RCC 7860 (cell line): ENCODE measurements at regions not wholly inside any gene's neighbourhood (a gene's known extent, or its start where the extent isn't known, plus 50 kb on each side); places are given as distances from the start of the nearest gene placed in this dataset.
"Not testable (repeated sequence)": the region's sequence is repeated elsewhere in the genome, so short reads cannot be mapped to it uniquely, and the experiment has no call there.

ENCODE experiments used
- DNase-seq: peaks from one replicate; pipeline ENCODE4 v3.0.0-alpha.2; 2015; ENCODE audit warnings: low spot score
- FAIRE-seq: peaks from 2 replicates; lab custom pipeline; 2012; peaks lifted over from hg19 to GRCh38; lab: Jason Lieb, UNC

- no peak for FAIRE-seq
These were observed 975.5 kb downstream of the OLFM4 start for GRCh38 chr13:54004026-54004699.

GRCh38 chr13:54016542-54016941 lies 987.9 kb downstream of the OLFM4 start:
- no peak for DNase-seq
- FAIRE-seq, result no peak

More at GRCh38 chr13:54004026-54004699, 975.5 kb downstream of the OLFM4 start:
- DNase-seq, result no peak

- FAIRE-seq (no peak), DNase-seq (no peak)
These were observed 989.9 kb downstream of the OLFM4 start for GRCh38 chr13:54018485-54018884.

- DNase-seq (peak; percentile 96), FAIRE-seq (peak; percentile 96)
These were observed 1000.6 kb downstream of the OLFM4 start for GRCh38 chr13:54029226-54029625.

- no peak for FAIRE-seq
- DNase-seq, result no peak
These were observed 1001.1 kb downstream of the OLFM4 start for GRCh38 chr13:54029720-54030119.

- FAIRE-seq (no peak), DNase-seq (no peak)
These were observed 1004.8 kb downstream of the OLFM4 start for GRCh38 chr13:54033323-54033861.

GRCh38 chr13:54034047-54034446 lies 1005.4 kb downstream of the OLFM4 start:
- DNase-seq (no peak), FAIRE-seq (no peak)

- FAIRE-seq, DNase-seq: not testable (repeated sequence)
These were observed 1028.8 kb downstream of the OLFM4 start for GRCh38 chr13:54057416-54057815.

GRCh38 chr13:54069958-54070357 lies 1041.3 kb downstream of the OLFM4 start:
- DNase-seq, FAIRE-seq: not testable (repeated sequence)

GRCh38 chr13:54077569-54077968 lies 1049.0 kb downstream of the OLFM4 start:
- FAIRE-seq, result no peak

GRCh38 chr13:54078271-54078870 lies 1049.8 kb downstream of the OLFM4 start:
- FAIRE-seq, result no peak
- DNase-seq, result no peak

More at GRCh38 chr13:54077569-54077968, 1049.0 kb downstream of the OLFM4 start:
- no peak for DNase-seq

- not testable (repeated sequence) for FAIRE-seq
These were observed 1053.7 kb downstream of the OLFM4 start for GRCh38 chr13:54082309-54082708.

GRCh38 chr13:54091884-54092283 lies 1063.3 kb downstream of the OLFM4 start:
- DNase-seq, result no peak
- no peak for FAIRE-seq

More at GRCh38 chr13:54082309-54082708, 1053.7 kb downstream of the OLFM4 start:
- not testable (repeated sequence) for DNase-seq

GRCh38 chr13:54092686-54093085 lies 1064.1 kb downstream of the OLFM4 start:
- no peak for FAIRE-seq
- no peak for DNase-seq

- FAIRE-seq, result no peak
- DNase-seq, result no peak
These were observed 1082.0 kb downstream of the OLFM4 start for GRCh38 chr13:54110597-54110996.

GRCh38 chr13:54124700-54125099 lies 1096.1 kb downstream of the OLFM4 start:
- no peak for DNase-seq
- no peak for FAIRE-seq

GRCh38 chr13:54130931-54131330 lies 1102.3 kb downstream of the OLFM4 start:
- not testable (repeated sequence) for FAIRE-seq

GRCh38 chr13:54131433-54131832 lies 1102.8 kb downstream of the OLFM4 start:
- DNase-seq, FAIRE-seq: not testable (repeated sequence)

More at GRCh38 chr13:54130931-54131330, 1102.3 kb downstream of the OLFM4 start:
- DNase-seq, result not testable (repeated sequence)

GRCh38 chr13:54132127-54132526 lies 1103.5 kb downstream of the OLFM4 start:
- DNase-seq, FAIRE-seq: not testable (repeated sequence)

- FAIRE-seq, DNase-seq: not testable (repeated sequence)
These were observed 1104.1 kb downstream of the OLFM4 start for GRCh38 chr13:54132720-54133119.

GRCh38 chr13:54133746-54134145 lies 1105.1 kb downstream of the OLFM4 start:
- FAIRE-seq (no peak), DNase-seq (no peak)

- DNase-seq, result no peak
- FAIRE-seq, result no peak
These were observed 1116.2 kb downstream of the OLFM4 start for GRCh38 chr13:54144828-54145227.
